Smooth muscle cell (in vitro differentiated cells): ENCODE measurements at regions not wholly inside any gene's neighbourhood (a gene's known extent, or its start where the extent isn't known, plus 50 kb on each side); places are given as distances from the start of the nearest gene placed in this dataset.
"Not testable (repeated sequence)": the region's sequence is repeated elsewhere in the genome, so short reads cannot be mapped to it uniquely, and the experiment has no call there.

ENCODE experiments used
- DNase-seq: peaks from one replicate; lab custom pipeline; 2025; ENCODE audit not compliant: unreplicated experiment; lab: John Stamatoyannopoulos, UW
- H2AFZ ChIP-seq: fragments of 200-600 bp; sonication (generic); 2 replicates; pipeline ENCODE4 v1.6.0; 2016; ENCODE audit warnings: antibody characterized with exemption, low read depth, mild to moderate bottlenecking
- H3F3A ChIP-seq: fragments of 200-600 bp; sonication (generic); 2 replicates; pipeline ENCODE4 v1.6.0; 2017; ENCODE audit warnings: antibody characterized with exemption, low read depth
- H3K27ac ChIP-seq: fragments of 200-600 bp; sonication (generic); 2 replicates; pipeline ENCODE4 v1.5.1; 2016; ENCODE audit warnings: low read depth, mild to moderate bottlenecking
- H3K27me3 ChIP-seq: fragments of 200-600 bp; sonication (generic); 2 replicates; pipeline ENCODE4 v1.6.1; 2016; ENCODE audit warnings: low read depth, mild to moderate bottlenecking
- H3K36me3 ChIP-seq: fragments of 200-600 bp; sonication (generic); 2 replicates; pipeline ENCODE4 v1.5.1; 2016; ENCODE audit warnings: low read depth
- H3K4me1 ChIP-seq: fragments of 200-600 bp; sonication (generic); 2 replicates; pipeline ENCODE4 v1.5.1; 2016; ENCODE audit warnings: low read depth
- H3K4me2 ChIP-seq: fragments of 200-600 bp; sonication (generic); 2 replicates; pipeline ENCODE4 v1.6.0; 2016; ENCODE audit warnings: mild to moderate bottlenecking
- H3K4me3 ChIP-seq: fragments of 200-600 bp; sonication (generic); 2 replicates; pipeline ENCODE4 v1.5.1; 2016; ENCODE audit warnings: mild to moderate bottlenecking
- H3K79me2 ChIP-seq: fragments of 200-600 bp; sonication (generic); 2 replicates; pipeline ENCODE4 v1.6.0; 2016; ENCODE audit warnings: low read depth, mild to moderate bottlenecking
- H3K9ac ChIP-seq: fragments of 200-600 bp; sonication (generic); 2 replicates; pipeline ENCODE4 v1.6.0; 2016; ENCODE audit warnings: low read depth
- H3K9me3 ChIP-seq: fragments of 200-600 bp; sonication (generic); replicated peaks from 2 replicates; pipeline ENCODE4 v1.5.1; 2016; ENCODE audit warnings: low read depth
- H4K20me1 ChIP-seq: fragments of 200-600 bp; sonication (generic); 2 replicates; pipeline ENCODE4 v1.6.0; 2016; ENCODE audit warnings: low read depth
- CTCF ChIP-seq: fragments of 200-600 bp; sonication (generic); IDR thresholded peaks from 2 replicates; pipeline ENCODE4 v1.5.1; 2017; ENCODE audit warnings: borderline replicate concordance, mild to moderate bottlenecking, antibody characterized with exemption; ENCODE audit not compliant: insufficient read depth, poor library complexity, severe bottlenecking
- WGBS: methylation state at CpG from one replicate; pipeline ENCODE4 v1.1.7; 2016; ENCODE audit warnings: low lambda C conversion rate; 5-methylcytosine and 5-hydroxymethylcytosine counted together

GRCh38 chr2:195555971-195556370, 101.1 kb upstream of the SLC39A10 start:
- WGBS = 97% methylated on average over 1 of the region's 1 CpG
- no peak for DNase-seq

DNA sequence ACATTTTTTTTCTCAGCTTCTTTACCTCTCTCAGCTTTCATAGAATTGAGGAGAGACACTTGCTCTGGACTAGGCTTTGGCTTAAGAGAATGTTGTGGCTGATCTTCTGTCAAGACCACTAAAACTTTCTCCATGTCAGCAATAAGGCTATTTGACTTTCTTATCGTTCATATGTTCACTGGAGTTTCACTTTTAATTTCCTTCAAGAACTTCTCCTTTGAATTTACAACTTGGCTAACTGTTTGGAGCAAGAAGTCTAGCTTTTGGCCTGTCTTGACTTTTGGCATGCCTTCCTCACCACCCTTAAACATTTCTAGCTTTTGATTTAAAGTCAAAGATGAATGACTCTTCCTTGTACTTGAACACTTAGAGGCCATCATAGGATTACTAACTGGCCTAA, 104.4 kb upstream of the SLC39A10 start:
- Histone ChIP-seq H3K4me1 (no peaks in the 10 kb centered on the region), H3K27me3 (no peaks in the 10 kb centered on the region), H2AFZ (no peak overlapping the region), H3K36me3 (no peaks in the 10 kb centered on the region), H3K79me2 (no peaks in the 10 kb centered on the region), H3K9ac (no peak overlapping the region), H4K20me1 (no peaks in the 10 kb centered on the region), H3K4me2 (no peak overlapping the region), H3K27ac (no peak overlapping the region), H3F3A (no peaks in the 10 kb centered on the region), H3K9me3 (no peaks in the 10 kb centered on the region), H3K4me3 (no peak overlapping the region)
- TF ChIP-seq CTCF = no peak
- WGBS = 96% methylated on average over 1 of the region's 1 CpG
- DNase-seq = no peak

More at GRCh38 chr2:195555971-195556370, 101.1 kb upstream of the SLC39A10 start:
- H3K9ac ChIP-seq = no peak overlapping the region
- no peak overlapping the region for H2AFZ ChIP-seq
- H3K4me2 ChIP-seq = no peak overlapping the region
- H3K36me3 ChIP-seq = no peaks in the 10 kb centered on the region
- H3K27me3 ChIP-seq = no peaks in the 10 kb centered on the region
- no peak overlapping the region for H3K27ac ChIP-seq
- no peaks in the 10 kb centered on the region for H3K9me3 ChIP-seq
- H3K4me3 ChIP-seq = no peak overlapping the region
- H3F3A ChIP-seq = no peaks in the 10 kb centered on the region
- peaks cover 3% of the 10 kb centered on the region for H3K4me1 ChIP-seq
- no peaks in the 10 kb centered on the region for H4K20me1 ChIP-seq
- H3K79me2 ChIP-seq = no peaks in the 10 kb centered on the region
- no peak for TF ChIP-seq CTCF

- H4K20me1 ChIP-seq = no peaks in the 10 kb centered on the region
- H3K9me3 ChIP-seq = no peaks in the 10 kb centered on the region
- no peaks in the 10 kb centered on the region for H3K4me1 ChIP-seq
- H2AFZ ChIP-seq = no peak overlapping the region
- WGBS = 91% methylated on average over 4 of the region's 4 CpGs
- H3K9ac ChIP-seq = no peak overlapping the region
- no peak overlapping the region for H3K4me2 ChIP-seq
- H3K79me2 ChIP-seq = no peaks in the 10 kb centered on the region
- TF ChIP-seq CTCF = no peak
- DNase-seq = no peak
- no peak overlapping the region for H3K27ac ChIP-seq
- no peaks in the 10 kb centered on the region for H3F3A ChIP-seq
- no peaks in the 10 kb centered on the region for H3K36me3 ChIP-seq
- H3K27me3 ChIP-seq = no peaks in the 10 kb centered on the region
- H3K4me3 ChIP-seq = no peak overlapping the region
Measured at GRCh38 chr2:195548198-195548940, 108.7 kb upstream of the SLC39A10 start.

- not testable (repeated sequence) for H3K27ac ChIP-seq, H2AFZ ChIP-seq, H3K79me2 ChIP-seq, H3K4me2 ChIP-seq, H4K20me1 ChIP-seq, H3K9ac ChIP-seq, H3K4me1 ChIP-seq, DNase-seq, H3K36me3 ChIP-seq, H3K9me3 ChIP-seq, H3F3A ChIP-seq, H3K4me3 ChIP-seq, H3K27me3 ChIP-seq
- 96% methylated on average over 23 of the region's 47 CpGs for WGBS
Measured at GRCh38 chr2:195547268-195547840, 109.7 kb upstream of the SLC39A10 start.
